Stimulated activated CD8-positive, alpha-beta memory T cell treated with anti-CD3 and anti-CD28 coated beads, Interleukin-2, amount 100 ng/mL, for 48 hours (primary cell): ENCODE measurements at regions not wholly inside any gene's neighbourhood (a gene's known extent, or its start where the extent isn't known, plus 50 kb on each side); places are given as distances from the start of the nearest gene placed in this dataset.

Experiments
- DNase-seq, 2 donors: peaks; one replicate each; pipeline ENCODE4 v3.0.0-alpha.2; 2020; ENCODE audit warnings: low read depth in 2 of 2

DNA sequence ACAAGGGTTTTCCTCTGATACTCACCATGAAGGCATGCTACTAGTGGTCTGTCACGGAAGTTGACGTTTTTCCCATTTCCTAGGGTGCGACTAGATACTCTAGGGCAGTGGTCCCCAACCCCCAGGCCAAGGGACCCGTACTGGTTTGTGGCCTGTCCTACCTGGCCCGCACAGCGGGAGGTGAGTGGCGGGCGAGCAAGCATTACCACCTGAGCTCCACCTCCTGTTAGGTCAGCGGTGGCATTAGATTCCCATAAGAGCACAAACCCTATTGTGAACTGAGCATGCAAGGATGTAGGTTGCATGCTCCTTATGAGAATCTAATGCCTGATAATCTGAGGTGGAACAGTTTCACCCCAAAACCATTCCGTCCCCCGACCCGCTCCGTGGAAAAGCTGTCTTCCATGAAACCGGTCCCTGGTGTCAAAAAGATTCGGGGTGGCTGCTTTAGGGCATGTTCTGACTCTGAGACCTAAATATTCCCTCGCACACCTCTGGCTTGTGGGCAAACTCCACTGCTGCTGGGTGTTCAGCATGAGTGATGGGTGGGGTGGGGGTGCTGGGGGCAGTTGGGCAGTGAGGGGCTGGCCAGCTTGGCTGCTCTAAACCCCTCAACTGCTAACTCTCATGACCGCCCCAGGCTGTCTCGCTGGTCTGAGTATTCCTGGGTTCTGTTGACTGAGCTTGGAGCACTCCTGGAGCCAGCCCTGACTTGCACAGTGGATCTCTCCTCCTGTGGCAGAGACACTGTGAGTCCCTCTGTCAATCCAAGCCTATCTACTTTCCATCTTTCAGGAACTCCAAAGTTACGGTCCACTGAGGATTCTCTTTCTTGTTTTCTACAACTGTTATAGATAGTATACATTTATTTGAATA is 78.3 kb upstream of the NEK6 start:
- DNase-seq, result no peak

DNA sequence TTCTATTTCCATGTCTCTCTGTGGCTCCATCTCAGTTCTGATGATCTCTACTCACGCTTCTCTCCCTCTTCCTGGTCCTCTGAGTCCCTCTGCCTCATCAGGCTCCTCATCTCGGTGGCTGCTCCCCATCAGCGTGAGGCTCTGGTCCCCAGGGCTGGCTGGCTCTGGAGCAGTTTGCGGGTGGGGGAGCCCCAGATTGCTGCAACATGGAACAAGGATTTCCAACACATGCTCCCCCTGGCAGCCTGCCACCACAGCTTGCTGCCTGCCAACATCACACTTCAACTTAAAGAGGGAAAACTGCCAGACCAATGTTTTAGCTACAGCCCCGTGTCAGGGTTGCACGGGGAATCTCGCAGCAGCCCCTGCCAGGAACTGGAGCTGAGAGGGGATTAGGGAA is 77.2 kb upstream of the NEK6 start:
- DNase-seq, result no peak

DNA sequence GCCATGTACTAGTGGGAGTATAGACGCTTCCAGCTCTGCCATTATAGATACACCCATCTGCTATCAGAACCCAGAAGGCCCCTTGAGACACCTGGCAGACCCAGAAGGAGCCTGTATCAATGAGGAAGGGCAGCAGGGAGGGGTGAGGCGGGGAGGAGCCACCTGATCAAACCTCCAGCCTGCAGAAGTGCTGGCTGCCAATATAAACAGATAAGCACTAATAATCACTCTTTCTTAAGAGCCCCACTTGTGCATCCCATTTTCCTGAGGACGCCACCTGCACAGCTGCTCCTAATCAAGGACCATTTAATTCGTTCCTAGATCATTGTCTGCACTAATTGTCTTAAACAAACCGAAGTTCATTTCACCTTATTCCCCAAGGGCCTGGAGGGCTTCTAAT is 75.0 kb upstream of the NEK6 start:
- DNase-seq, result no peak

DNA sequence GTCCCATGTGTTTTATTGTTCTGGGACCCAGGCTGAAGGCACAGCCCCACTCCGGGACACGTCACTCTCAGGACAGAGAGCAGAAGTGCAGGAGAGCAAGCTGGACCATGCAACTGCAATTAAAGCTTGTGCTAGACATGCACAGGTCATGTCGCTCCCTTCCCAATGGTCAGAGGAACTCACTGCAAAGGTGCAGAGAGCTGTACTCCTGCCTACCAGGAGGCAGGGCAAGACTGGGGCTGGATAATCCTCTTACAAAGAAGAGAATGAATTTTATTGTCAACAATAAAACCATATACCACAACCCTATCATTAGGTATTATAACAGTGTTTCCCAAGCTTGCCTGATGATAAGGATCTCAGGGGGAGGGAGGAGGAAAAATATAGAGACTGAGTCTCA is 74.0 kb upstream of the NEK6 start:
- DNase-seq, result no peak

DNA sequence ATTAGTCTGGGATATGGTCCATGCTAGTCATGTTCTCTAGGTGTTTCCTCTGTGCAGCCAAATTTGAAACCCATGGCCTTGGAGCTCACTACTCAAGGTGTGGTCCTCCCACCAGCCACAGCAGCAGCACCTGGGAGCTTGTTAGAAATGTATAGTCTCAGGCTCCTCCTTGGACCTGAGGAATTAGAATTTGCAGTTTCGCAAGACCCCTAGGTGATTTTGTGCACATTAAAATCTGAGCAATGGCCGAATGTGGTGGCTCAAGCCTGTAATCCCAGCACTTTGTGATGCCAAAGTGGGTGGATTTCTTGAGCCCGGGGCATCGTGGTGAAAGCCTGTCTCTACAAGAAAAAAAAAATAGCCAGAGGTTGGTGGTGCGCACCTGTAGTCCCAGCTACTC is 72.3 kb upstream of the NEK6 start:
- DNase-seq, result no peak

DNA sequence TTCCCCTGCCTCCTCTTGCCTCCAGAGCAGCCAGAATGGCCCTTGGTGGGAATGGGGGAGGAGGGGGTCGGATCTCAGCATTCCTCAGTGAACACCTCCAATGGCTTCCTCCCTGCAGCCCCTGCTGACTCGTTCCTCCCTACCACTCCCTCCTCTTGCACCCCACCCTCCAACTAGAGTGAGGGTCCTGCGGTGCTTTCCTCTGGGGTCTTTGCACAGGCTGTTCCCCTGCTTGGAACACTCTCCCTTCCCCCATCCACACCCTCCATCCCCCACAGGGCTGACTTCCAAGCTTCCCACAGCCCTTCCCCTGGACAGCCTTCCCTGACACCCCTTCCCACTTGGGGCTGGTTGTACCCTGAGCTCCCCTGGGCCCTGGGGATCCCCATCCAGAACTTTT is 70.4 kb upstream of the NEK6 start:
- no peak for DNase-seq

DNA sequence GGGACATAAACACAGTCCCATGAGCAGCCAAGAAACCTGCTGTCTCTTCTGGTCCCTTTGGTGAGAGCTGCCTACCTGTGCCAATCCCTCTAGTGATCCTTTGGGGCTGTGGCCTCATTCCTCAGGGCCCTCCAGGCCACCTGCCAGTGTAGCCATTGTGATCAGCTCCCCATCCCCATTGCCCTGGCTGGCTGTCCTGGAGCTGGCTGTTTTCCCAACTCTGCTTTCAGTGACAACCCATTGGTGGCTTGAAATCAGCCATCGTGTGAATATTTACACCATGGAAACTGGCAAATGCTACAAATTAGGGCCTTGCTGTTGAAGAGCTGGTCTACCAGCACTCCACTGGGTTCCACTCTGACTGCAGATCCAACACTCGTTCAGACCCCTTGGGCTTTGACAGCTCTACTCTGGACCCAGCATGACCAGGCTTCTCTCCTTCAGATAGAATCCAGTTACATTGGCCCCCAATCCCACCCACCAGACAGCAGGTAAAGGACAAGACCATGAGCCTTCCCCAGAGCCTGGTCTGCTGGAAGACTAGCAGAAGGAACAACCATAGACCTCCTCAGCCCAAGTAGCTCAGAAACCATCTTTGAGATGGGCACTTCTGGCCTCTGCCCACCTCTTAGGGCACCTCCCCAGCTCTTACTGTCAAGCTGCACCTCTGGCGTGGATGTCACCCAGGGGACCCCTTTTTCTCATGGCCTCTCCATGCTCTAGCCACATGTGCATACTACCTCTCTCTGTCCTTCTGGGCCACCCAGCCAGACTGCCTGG is 69.2 kb upstream of the NEK6 start:
- no peak for DNase-seq

DNA sequence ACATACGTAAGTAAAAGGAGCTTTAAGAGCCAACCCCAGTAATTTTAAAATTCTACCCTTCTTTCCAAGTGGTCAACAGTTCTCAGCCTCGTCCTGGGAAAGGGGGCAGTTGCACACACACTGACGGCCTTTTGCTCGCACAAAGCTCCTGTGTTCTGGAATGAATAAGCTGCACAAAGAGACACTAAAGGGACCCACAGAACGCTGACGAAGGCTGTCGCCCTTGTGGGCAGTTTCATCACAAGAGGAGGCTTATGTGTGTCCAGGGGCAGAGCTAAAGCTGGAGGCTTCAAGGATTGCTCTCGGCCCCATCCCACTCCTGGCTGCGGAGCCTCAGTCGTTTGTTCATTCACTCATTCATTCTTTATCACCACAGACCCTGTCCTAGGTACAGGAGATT is 67.0 kb upstream of the NEK6 start:
- no peak for DNase-seq

DNA sequence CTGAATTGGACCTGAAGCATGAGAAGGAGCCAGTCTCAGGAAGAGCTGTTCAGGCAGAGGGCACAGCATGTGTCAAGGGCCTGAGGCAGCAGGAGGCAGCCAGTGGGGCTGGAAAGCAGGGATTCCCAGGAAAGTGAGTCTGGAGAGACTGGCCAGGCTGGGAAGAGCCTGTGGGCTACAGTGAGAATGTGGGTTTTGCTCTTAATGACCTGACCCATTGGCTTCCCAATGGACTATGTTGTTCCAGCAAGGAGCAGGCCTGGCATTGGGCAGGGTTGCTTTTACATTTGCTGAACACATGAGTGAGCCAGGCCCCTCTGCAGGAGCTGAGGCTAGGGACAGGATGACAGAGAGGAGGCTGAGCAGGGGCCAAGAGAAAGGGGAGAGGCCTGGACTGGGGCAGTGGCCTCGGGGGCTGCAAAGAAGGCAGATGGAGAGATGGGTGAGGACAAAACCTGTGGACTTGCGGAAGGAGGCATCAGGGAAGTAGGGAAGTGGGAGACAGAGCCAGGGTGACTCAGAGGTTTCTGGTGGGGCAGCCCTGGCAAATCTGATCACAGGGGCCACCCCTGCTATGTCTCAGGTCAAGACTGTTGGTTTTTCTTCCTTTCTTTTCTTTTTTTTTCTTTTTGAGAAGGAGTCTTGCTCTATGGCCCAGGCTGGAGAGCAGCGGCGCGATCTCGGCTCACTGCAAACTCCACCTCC is 65.9 kb upstream of the NEK6 start:
- DNase-seq, result no peak

DNA sequence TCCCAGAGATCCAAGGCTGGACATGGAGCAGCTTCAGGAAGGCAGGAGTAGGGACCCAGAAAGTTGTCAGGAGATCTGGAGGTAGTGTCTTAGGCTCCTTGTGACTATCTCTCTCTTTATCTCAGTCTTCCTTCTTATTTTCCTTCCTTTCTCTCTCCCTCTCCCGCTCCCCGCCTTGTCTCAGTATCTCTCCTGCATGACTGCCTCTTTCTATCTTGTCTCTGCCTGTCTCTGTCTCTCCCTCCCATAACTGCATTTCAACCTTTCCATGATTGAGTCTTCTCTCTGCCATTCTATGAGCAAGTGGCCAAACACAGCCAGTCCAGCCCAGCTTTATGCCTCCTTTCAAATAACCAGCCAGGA is 61.0 kb upstream of the NEK6 start:
- DNase-seq, result no peak

DNA sequence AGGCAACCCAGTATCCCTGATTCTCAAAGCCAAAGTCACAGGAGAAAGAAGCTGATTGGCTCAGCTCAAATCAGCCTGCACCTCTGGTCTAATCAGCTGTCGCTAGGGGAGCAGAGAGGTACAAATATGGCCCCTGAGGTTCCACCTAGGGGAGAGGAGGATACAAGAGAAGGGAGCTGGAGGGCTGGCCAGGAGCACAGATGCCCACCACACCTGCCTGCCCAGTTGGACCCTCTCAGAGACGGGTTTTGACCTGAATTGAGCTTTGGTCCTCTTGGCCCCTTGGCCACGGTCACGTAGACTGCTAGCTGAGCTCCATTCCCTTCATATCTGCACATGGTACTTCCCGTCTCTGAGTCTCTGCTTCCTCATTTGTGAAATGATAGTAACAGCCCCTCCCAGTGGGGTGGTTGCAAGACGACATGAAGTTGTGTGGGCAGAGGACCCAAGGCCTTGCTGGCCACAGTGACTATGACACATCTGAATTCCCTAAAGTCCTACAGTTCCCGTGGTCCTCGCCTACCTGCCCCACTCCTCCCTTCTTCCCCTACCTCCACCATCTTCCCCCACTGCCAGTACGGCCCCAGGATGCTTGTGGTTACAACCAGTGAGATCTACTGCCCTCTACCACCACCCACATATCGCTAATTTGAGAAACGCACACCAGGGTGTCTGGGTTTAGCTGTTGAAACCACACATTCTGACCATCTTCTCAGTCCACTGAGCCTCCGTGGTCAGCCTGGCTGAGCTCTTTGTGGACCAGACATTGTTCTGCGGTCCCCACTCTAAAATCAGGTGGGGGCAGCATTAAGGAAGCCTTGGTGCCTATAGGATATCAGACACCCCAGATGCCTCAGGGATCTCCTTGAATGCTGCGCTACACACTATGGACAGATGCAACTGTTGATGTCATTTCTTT is 60.3 kb upstream of the NEK6 start:
- no peak for DNase-seq

DNA sequence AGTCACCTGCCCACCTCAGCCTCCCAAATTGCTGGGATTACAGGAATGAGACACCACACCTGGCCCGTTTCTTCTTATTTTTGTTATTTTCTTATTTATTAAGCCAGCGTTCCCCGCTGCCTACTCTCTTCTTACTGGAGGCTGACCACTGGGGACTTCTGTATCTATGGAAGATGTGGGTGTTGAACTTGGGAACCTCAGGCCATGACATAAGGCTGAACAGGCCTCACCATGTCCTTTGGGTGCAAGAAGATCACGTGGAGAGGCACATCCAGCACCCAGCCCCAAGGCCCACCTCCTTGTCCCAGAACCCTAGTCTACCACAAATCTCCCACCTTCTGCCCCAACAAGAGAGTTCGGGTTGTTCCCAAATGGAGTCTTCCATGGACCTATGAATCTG is 59.4 kb upstream of the NEK6 start:
- DNase-seq, result no peak

DNA sequence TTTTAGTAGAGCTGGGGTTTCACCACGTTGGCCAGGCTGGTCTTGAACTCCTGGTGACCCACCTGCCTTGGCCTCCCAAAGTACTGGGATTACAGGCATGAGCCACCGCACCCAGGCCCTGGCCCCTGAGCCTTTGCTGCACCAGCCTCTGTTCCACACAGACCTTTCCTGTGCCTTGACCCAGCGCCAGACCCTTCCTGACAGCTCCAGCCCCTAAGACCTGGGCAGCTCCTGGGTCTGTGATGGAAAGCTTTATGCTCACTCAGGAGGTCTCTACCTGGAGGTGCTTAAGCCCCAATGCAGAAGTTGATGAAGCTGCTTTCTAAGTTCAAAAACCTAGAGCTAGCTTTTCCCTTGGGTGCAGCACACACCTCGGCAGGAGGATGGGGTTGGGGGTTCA is 58.8 kb upstream of the NEK6 start:
- no peak for DNase-seq

DNA sequence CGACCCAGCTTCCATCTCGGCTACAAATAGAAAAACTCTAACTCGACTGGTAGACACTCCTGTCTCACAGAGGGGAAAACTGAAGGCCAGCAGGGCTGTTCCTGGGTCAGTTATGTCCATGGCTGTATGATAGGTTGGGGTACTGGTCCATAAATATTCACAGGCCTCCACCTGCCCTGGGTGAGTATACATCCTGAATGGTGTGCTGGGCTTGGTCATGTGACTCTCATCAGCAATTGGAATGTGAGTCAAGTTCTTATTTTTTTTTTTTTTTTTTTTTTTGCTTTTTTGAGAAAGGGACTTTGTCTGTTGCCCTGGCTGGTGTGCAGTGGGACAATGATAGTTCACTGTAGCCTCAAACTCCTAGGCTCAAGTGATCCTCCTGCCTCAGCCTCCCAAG is 58.3 kb upstream of the NEK6 start:
- no peak for DNase-seq

DNA sequence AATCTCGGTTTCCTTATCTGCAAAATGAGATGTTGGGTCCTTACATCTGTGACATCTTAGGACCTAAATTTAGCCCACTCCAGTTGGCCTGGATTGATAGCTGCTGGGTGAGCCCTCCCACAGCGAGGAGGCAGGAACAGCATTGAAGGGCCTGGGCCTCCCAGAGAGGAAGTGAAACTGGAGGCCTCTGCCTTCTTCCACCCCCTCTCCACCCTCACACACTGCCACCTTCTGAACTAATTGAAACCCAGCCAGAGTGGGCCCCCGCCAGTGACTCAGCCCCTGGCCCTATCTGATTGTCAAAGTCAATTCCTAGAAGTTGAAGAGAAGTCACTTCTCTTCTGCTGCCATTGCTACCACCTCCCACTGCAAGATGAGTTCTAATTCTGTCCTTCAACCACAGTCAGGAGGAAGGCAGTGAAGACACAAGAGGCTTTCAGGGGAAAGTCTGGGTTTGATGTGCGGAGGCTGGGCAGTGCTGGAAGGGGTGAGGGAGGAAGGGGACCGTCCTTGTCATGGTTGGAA is 55.2 kb upstream of the NEK6 start:
- DNase-seq, result peak; percentile 73 to 82

DNA sequence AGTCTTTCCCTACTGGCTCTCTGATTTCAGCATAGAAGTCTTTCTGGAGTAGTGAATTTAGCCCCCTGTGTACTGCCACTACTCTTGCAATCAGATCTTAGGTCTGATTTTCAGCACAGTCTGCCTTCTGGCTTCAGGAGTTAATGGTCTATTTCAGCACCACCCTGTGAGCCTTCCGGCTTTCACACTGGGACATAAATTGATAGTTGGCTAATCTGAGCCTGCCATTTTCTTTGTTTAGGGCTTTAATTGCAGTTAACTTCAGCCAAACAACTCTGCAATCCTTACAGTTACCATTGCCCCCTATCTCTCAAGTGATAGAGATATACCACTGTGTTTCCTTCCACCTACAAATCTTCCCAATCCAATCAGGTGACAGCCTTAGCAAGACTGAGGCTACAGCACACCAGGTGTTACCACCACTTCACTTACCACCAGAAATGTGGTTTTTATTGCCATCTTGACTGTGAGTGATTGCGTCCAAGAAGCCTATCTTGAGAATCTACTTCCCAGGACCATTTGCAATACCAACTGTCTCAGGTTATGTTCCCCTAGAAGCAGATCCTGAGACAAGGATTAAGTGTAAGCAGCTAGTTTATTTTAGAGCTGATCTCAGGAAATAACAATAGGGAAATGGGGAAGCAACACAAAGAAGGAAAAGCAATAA is 51.9 kb upstream of the NEK6 start:
- no peak for DNase-seq

DNA sequence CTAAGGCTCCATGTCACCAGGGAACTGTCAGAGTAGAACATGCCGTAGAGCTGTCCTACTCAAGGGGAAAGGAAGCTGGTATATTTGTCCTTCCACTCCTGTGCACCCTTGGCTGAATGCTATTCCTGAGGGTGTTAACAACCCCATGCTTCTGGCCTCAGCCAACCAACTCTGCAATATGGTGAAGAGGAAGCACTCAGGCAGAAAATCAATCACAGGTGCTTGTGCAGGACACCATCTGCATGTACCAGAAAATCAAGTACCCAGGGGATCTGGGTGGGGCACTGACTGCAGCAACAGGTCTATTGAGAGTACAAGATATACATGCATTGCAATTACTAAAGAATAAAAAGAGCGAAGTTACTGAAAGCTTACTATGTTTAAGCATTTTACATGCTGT is 51.4 kb upstream of the NEK6 start:
- DNase-seq, result no peak
